ENCODE measurements at regions not wholly inside any gene's neighbourhood (a gene's known extent, or its start where the extent isn't known, plus 50 kb on each side); places are given as distances from the start of the nearest gene placed in this dataset.

GRCh38 chr11:11735586-11735985 is 106.2 kb upstream of the USP47 start:
- no peak for TF ChIP-seq CTCF (IDR thresholded peaks at IDR 0.05)
- TF ChIP-seq POLR2A (IDR thresholded peaks at IDR 0.05): no peak

All from uterus (tissue), 2 donors.